ENCODE measurements at regions not wholly inside any gene's neighbourhood (a gene's known extent, or its start where the extent isn't known, plus 50 kb on each side); places are given as distances from the start of the nearest gene placed in this dataset.
"Not testable (repeated sequence)": the region's sequence is repeated elsewhere in the genome, so short reads cannot be mapped to it uniquely, and the experiment has no call there.

DNA sequence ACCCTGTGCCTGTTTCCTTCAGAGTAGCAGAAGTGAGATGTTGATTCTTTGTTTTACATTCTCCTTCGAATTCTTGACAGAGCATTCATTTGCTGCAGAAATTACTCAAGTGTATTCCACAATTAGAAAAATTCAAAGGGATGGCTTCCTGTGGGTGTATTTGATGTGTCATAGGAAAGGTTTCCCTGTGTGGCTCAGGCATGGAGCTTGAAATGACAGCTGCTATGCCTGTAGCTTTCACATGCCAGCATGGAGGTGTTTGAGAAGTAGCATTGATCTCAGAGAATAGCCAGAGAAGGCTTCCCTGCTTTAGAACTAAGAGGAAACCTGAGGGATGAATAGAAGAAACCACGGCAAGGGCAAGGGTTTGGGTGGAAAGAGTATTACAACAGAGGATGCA is 317.2 kb upstream of the DEPDC1 start:
- H3K4me2 ChIP-seq = no peak overlapping the region
- H3K4me1 ChIP-seq (ENCODE audit: low read depth, poor library complexity, severe bottlenecking) = no peaks in the 10 kb centered on the region
- H3K9ac ChIP-seq = no peak overlapping the region
- H4K20me1 ChIP-seq (ENCODE audit: insufficient read depth) = no peaks in the 10 kb centered on the region
- no peaks in the 10 kb centered on the region for H3K27me3 ChIP-seq (ENCODE audit: insufficient read depth, low read depth)
- no peaks in the 10 kb centered on the region for H3K79me2 ChIP-seq (ENCODE audit: insufficient read depth, low read depth)
- H3K4me3 ChIP-seq (IDR thresholded peaks at IDR 0.05; ENCODE audit: insufficient read depth, low read depth, low read length) = no peak overlapping the region
- no peak overlapping the region for H3K27ac ChIP-seq
- no peaks in the 10 kb centered on the region for H3K36me3 ChIP-seq (ENCODE audit: insufficient read depth)
- no peak overlapping the region for H2AFZ ChIP-seq (ENCODE audit: low read depth)
- TF ChIP-seq, protein P1, sequence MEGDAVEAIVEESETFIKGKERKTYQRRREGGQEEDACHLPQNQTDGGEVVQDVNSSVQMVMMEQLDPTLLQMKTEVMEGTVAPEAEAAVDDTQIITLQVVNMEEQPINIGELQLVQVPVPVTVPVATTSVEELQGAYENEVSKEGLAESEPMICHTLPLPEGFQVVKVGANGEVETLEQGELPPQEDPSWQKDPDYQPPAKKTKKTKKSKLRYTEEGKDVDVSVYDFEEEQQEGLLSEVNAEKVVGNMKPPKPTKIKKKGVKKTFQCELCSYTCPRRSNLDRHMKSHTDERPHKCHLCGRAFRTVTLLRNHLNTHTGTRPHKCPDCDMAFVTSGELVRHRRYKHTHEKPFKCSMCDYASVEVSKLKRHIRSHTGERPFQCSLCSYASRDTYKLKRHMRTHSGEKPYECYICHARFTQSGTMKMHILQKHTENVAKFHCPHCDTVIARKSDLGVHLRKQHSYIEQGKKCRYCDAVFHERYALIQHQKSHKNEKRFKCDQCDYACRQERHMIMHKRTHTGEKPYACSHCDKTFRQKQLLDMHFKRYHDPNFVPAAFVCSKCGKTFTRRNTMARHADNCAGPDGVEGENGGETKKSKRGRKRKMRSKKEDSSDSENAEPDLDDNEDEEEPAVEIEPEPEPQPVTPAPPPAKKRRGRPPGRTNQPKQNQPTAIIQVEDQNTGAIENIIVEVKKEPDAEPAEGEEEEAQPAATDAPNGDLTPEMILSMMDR (conservative IDR thresholded peaks at IDR 0.05; ENCODE audit: low read depth, low read length) = no peak

DNA sequence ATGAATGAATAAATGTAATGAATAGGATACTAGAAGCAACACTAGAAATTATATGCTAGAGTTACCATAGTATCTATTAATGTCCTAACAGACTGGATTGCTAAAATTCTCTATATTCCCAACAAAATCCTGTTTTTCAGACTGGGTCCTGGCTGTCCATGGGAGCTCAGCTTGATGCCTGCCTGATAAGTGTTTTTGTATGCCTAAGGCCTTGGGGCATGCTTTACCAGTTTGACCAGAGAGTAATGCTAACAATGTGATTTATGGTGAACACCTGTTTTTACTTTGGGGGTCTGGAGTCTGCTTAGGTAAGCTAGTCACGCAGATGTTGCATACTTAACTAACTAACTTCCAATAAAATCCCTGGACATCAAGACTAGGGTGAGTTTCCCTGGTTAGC is 318.8 kb upstream of the DEPDC1 start:
- H3K4me1 ChIP-seq (ENCODE audit: low read depth, poor library complexity, severe bottlenecking) = no peaks in the 10 kb centered on the region
- no peaks in the 10 kb centered on the region for H3K79me2 ChIP-seq (ENCODE audit: insufficient read depth, low read depth)
- H3K4me2 ChIP-seq = no peak overlapping the region
- H3K9ac ChIP-seq = no peak overlapping the region
- no peak overlapping the region for H2AFZ ChIP-seq (ENCODE audit: low read depth)
- H3K36me3 ChIP-seq (ENCODE audit: insufficient read depth) = no peaks in the 10 kb centered on the region
- H3K4me3 ChIP-seq (IDR thresholded peaks at IDR 0.05; ENCODE audit: insufficient read depth, low read depth, low read length) = no peak overlapping the region
- H3K27me3 ChIP-seq (ENCODE audit: insufficient read depth, low read depth) = no peaks in the 10 kb centered on the region
- no peak overlapping the region for H3K27ac ChIP-seq
- TF ChIP-seq, protein P1 (conservative IDR thresholded peaks at IDR 0.05; ENCODE audit: low read depth, low read length) = no peak
- no peaks in the 10 kb centered on the region for H4K20me1 ChIP-seq (ENCODE audit: insufficient read depth)

DNA sequence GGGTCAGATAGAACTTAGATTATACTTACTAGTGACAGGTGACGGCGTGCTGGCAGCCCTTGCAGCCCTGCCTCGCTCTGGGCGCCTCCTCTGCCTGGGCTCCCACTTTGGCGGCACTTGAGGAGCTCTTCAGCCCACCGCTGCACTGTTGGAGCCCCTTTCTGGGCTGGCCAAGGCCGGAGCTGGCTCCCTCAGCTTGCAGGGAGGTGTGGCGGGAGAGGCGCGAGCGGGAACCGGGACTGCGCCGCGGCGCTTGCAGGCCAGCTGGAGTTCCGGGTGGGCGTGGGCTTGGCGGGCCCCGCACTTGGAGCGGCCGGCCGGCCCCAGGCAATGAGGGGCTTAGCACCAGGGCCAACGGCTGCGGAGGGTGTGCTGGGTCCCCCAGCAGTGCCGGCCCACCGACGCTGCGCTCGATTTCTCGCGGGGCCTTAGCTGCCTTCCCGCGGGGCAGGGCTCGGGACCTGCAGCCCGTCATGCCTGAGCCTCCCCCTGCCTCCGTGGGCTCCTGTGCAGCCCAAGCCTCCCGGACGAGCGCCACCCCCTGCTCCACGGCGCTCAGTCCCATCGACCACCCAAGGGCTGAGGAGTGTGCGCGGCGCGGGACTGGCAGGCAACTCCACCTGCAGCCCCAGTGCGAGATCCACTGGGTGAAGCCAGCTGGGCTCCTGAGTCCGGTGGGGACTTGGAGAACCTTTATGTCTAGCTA is 320.8 kb upstream of the DEPDC1 start:
- H3K27ac ChIP-seq; H3K4me2 ChIP-seq; H3K36me3 ChIP-seq (ENCODE audit: insufficient read depth); H4K20me1 ChIP-seq (ENCODE audit: insufficient read depth); H3K4me3 ChIP-seq (IDR thresholded peaks at IDR 0.05; ENCODE audit: insufficient read depth, low read depth, low read length); H2AFZ ChIP-seq (ENCODE audit: low read depth); H3K79me2 ChIP-seq (ENCODE audit: insufficient read depth, low read depth); H3K9ac ChIP-seq; H3K27me3 ChIP-seq (ENCODE audit: insufficient read depth, low read depth); H3K4me1 ChIP-seq (ENCODE audit: low read depth, poor library complexity, severe bottlenecking): not testable (repeated sequence)

DNA sequence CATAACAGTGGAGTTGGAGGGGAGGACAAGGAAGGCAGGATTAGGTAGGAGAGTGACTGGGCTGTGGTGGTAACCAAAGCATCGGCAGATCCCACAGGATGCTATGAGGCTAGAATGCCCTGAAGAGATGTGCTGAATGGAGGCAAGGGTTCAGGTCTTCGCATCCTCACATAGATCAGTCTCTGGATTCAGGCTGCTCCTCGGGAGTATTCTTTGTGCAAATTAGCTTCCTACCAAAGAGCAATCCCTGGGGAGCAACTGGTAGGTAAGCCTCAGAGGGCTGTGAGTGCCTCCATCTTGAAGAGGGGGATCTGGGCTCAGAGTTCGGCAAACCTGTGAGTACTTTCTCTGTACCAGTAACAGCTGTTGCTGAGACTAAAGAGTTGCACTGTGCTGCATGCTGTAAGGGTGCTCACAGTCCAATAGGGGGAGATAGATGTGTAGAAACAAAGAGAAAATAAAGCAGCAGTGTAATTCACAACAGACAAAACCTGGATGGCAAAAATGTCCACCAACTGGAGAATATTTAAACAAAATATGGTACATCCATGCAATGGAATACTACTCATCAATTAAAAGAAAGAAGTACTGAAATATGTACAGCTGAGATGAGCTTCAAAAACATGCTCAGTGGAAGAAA is 322.4 kb upstream of the DEPDC1 start:
- Histone ChIP-seq H3K4me3 (IDR thresholded peaks at IDR 0.05; ENCODE audit: insufficient read depth, low read depth, low read length) (no peak overlapping the region), H3K4me2 (no peak overlapping the region), H3K36me3 (ENCODE audit: insufficient read depth) (no peaks in the 10 kb centered on the region), H4K20me1 (ENCODE audit: insufficient read depth) (no peaks in the 10 kb centered on the region), H3K9ac (no peak overlapping the region), H2AFZ (ENCODE audit: low read depth) (no peak overlapping the region), H3K27ac (no peak overlapping the region), H3K27me3 (ENCODE audit: insufficient read depth, low read depth) (no peaks in the 10 kb centered on the region), H3K79me2 (ENCODE audit: insufficient read depth, low read depth) (no peaks in the 10 kb centered on the region), H3K4me1 (ENCODE audit: low read depth, poor library complexity, severe bottlenecking) (no peaks in the 10 kb centered on the region)
- TF ChIP-seq, protein P1 (conservative IDR thresholded peaks at IDR 0.05; ENCODE audit: low read depth, low read length) = no peak

DNA sequence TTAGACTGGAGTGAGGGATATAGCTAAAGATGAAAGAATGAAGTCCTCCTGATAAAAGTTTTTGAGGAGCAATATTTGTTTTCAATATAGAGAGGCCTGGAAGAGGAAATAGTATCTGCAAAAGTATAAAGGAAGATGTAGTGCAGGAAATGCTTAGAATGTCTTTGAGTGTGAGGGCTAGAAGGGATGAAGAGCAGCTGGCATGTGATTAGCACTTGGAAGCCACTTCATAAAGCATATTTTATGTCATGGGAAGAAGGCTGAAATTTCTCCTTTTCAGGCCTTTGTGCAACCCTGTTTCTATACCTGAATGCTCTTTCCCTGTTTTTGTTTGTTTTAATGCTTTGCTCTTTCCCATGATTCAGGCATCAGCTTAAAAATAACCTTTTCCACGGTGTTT is 323.3 kb upstream of the DEPDC1 start:
- H3K27ac ChIP-seq = no peak overlapping the region
- TF ChIP-seq, protein P1 (conservative IDR thresholded peaks at IDR 0.05; ENCODE audit: low read depth, low read length) = no peak
- no peak overlapping the region for H3K4me3 ChIP-seq (IDR thresholded peaks at IDR 0.05; ENCODE audit: insufficient read depth, low read depth, low read length)
- no peak overlapping the region for H3K4me2 ChIP-seq
- H3K9ac ChIP-seq = no peak overlapping the region
- H3K4me1 ChIP-seq (ENCODE audit: low read depth, poor library complexity, severe bottlenecking) = no peaks in the 10 kb centered on the region
- no peaks in the 10 kb centered on the region for H4K20me1 ChIP-seq (ENCODE audit: insufficient read depth)
- no peaks in the 10 kb centered on the region for H3K79me2 ChIP-seq (ENCODE audit: insufficient read depth, low read depth)
- H3K27me3 ChIP-seq (ENCODE audit: insufficient read depth, low read depth) = no peaks in the 10 kb centered on the region
- H2AFZ ChIP-seq (ENCODE audit: low read depth) = no peak overlapping the region
- no peaks in the 10 kb centered on the region for H3K36me3 ChIP-seq (ENCODE audit: insufficient read depth)
